ENCODE measurements at regions not wholly inside any gene's neighbourhood (a gene's known extent, or its start where the extent isn't known, plus 50 kb on each side); places are given as distances from the start of the nearest gene placed in this dataset.
"Not testable (repeated sequence)": the region's sequence is repeated elsewhere in the genome, so short reads cannot be mapped to it uniquely, and the experiment has no call there.

GRCh38 chr3:6739288-6739687 lies 121.6 kb upstream of the GRM7 start:
- DNase-seq (ENCODE audit: low read depth): no peak
- TF ChIP-seq CTCF (conservative IDR thresholded peaks at IDR 0.05; ENCODE audit: low read depth, low read length): no peak
- no peak overlapping the region for H3K4me3 ChIP-seq (ENCODE audit: low read length)

- no peak for TF ChIP-seq CTCF (conservative IDR thresholded peaks at IDR 0.05; ENCODE audit: low read depth, low read length)
- DNase-seq (ENCODE audit: low read depth): no peak
- no peak overlapping the region for H3K4me3 ChIP-seq (ENCODE audit: low read length)
Observed at GRCh38 chr3:6743067-6743720, 117.7 kb upstream of the GRM7 start.

GRCh38 chr3:6746443-6746842 lies 114.5 kb upstream of the GRM7 start:
- no peak overlapping the region for H3K4me3 ChIP-seq (ENCODE audit: low read length)
- no peak for TF ChIP-seq CTCF (conservative IDR thresholded peaks at IDR 0.05; ENCODE audit: low read depth, low read length)
- DNase-seq (ENCODE audit: low read depth): no peak

- H3K4me3 ChIP-seq (ENCODE audit: low read length): no peak overlapping the region
- TF ChIP-seq CTCF (conservative IDR thresholded peaks at IDR 0.05; ENCODE audit: low read depth, low read length): no peak
- no peak for DNase-seq (ENCODE audit: low read depth)
Observed at GRCh38 chr3:6747017-6747416, 113.9 kb upstream of the GRM7 start.

GRCh38 chr3:6750782-6751181 lies 110.1 kb upstream of the GRM7 start:
- H3K4me3 ChIP-seq (ENCODE audit: low read length): no peak overlapping the region
- no peak for TF ChIP-seq CTCF (conservative IDR thresholded peaks at IDR 0.05; ENCODE audit: low read depth, low read length)

GRCh38 chr3:6753536-6753935 lies 107.4 kb upstream of the GRM7 start:
- no peak for DNase-seq (ENCODE audit: low read depth)
- H3K4me3 ChIP-seq (ENCODE audit: low read length): no peak overlapping the region
- TF ChIP-seq CTCF (conservative IDR thresholded peaks at IDR 0.05; ENCODE audit: low read depth, low read length): no peak

More at GRCh38 chr3:6750782-6751181, 110.1 kb upstream of the GRM7 start:
- DNase-seq (ENCODE audit: low read depth): no peak

GRCh38 chr3:6769532-6770396 lies 91.2 kb upstream of the GRM7 start:
- not testable (repeated sequence) for DNase-seq (ENCODE audit: low read depth); H3K4me3 ChIP-seq (ENCODE audit: low read length)
